GM13977 (cell line): ENCODE measurements at regions not wholly inside any gene's neighbourhood (a gene's known extent, or its start where the extent isn't known, plus 50 kb on each side); places are given as distances from the start of the nearest gene placed in this dataset.

Source experiments
- DNase-seq: peaks from one replicate; pipeline ENCODE4 v3.0.0; 2012; ENCODE audit warnings: low spot score
- in situ Hi-C: fragments of 300-500 bp; cut with MboI; formaldehyde crosslinking; loops from one replicate; pipeline ENCODE4 v1.12.0; 2022; ENCODE audit warnings: low sequenced_read_pairs, low pct_unique_long_range_greater_than_20kb, mixed read lengths, inconsistent platforms; ENCODE audit not compliant: unreplicated experiment
- TF ChIP-seq, protein P1 (sequence below): IDR thresholded peaks from 2 replicates; pipeline ENCODE4 v1.5.1; 2012; ENCODE audit warnings: mild to moderate bottlenecking, control low read depth; ENCODE audit not compliant: insufficient read depth; ENCODE audit errors: extremely low read depth, missing control alignments

DNA sequence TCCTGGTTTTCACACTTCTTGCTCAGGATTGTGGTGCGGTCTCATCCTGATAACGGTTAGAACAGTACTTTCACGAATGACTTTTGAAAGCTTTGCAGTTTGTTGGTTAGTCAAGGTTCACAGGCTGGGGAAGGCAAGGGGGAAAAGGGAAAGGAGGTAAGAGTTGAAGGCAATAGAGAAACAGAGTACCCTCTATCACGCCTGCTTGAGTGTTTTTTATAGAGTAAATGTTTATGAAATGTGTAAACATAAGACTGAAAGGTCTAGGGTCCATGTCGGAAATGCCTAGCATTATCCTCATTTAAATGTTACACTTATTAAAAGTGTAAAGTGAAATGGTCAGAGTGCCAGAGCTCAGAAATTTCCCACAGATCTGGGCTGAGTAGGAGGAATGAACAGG lies 167.4 kb downstream of the URB2 start:
- in situ Hi-C loops, result no loop called here
- DNase-seq, result no peak

DNA sequence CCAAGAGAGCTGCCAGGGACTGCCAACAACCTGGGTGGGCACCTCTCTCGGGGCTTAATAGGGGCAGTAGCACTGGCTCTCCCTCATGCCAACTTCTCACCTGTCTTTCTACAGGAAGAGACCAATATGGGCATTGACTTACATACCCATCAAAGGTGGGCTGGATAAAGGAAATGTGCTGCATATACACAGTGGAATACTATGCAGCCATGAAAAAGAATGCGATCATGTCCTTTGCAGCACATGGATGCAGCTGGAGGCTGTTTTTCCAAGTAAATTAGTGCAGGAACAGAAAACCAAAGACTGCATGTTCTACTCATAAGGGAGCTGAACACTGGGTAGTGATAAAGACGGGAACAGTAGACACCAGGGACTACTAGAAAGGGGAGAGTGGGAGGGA lies 172.5 kb downstream of the URB2 start:
- in situ Hi-C loops, result no loop called here
- no peak for DNase-seq
- TF ChIP-seq, protein P1, sequence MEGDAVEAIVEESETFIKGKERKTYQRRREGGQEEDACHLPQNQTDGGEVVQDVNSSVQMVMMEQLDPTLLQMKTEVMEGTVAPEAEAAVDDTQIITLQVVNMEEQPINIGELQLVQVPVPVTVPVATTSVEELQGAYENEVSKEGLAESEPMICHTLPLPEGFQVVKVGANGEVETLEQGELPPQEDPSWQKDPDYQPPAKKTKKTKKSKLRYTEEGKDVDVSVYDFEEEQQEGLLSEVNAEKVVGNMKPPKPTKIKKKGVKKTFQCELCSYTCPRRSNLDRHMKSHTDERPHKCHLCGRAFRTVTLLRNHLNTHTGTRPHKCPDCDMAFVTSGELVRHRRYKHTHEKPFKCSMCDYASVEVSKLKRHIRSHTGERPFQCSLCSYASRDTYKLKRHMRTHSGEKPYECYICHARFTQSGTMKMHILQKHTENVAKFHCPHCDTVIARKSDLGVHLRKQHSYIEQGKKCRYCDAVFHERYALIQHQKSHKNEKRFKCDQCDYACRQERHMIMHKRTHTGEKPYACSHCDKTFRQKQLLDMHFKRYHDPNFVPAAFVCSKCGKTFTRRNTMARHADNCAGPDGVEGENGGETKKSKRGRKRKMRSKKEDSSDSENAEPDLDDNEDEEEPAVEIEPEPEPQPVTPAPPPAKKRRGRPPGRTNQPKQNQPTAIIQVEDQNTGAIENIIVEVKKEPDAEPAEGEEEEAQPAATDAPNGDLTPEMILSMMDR, result no peak

More for the DNA sequence above, 167.4 kb downstream of the URB2 start:
- TF ChIP-seq, protein P1, result no peak

DNA sequence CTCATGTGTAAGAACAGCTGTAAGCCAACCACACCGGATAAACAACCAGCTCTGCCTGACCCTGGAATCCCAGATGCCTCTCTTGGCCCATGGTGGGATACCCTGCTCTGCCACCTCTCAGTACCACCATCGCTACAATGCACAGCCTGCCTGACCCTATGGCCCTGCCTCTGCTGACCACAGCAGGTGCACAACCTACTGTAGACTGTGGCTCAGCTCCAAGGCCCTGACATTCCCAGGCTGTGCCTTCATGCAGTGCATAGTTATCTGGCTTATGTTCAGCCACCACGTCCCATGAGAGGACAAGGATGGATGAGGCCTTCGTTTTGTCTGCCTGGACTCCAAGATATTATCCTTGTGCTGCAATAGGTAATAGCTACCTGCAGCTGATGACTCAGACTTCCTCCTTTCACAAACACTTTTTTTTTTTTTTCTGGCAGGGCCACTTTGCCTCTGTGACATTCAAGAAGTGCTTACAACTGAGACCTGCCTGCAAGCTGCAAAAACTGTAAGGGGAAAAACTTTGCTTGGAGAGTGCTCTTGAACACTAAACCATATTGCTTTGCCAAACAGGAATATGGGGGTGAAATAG lies 177.7 kb downstream of the URB2 start:
- DNase-seq, result no peak
- in situ Hi-C loops, result no loop called here
- TF ChIP-seq, protein P1, result no peak

DNA sequence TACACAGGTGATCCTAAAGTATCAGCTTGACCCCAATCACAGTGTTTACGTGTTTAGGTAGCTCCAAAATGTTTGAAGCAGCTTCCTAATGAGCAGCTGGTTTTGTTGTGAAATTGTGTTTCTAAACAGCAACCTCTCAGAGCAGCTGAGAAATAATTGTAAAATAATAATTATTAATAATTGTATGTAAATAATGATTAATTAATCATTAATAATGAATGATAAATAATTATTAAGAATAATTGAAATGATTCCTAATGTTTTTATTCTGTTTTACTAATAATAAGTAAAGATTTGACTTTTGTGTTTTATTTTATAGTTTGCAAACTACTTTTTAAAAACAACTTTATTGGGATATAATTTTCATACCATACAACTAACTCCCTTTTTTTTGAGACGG lies 182.2 kb downstream of the URB2 start:
- DNase-seq, result no peak
- in situ Hi-C loops, result no loop called here
- TF ChIP-seq, protein P1, result no peak

DNA sequence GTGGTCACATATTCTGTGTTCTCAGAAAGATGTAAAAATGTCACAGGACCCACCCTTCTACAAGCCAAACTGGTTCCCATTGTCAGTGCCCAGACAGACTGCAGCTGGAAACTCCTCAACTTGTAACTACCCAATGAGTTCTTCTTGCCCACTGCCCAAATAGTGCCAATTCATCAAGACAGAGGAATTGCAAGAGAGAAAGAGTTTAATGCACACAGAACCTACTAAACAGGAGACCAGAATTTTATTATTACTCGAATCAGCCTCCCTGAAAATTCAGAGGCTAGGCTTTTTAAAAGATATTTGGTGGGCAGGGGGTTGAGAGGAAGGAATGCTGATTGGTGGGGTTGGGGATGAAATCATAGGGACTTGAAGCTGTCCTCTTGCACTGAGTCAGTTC lies 184.1 kb downstream of the URB2 start:
- in situ Hi-C loops, result no loop called here
- TF ChIP-seq, protein P1, result no peak
- DNase-seq, result no peak

DNA sequence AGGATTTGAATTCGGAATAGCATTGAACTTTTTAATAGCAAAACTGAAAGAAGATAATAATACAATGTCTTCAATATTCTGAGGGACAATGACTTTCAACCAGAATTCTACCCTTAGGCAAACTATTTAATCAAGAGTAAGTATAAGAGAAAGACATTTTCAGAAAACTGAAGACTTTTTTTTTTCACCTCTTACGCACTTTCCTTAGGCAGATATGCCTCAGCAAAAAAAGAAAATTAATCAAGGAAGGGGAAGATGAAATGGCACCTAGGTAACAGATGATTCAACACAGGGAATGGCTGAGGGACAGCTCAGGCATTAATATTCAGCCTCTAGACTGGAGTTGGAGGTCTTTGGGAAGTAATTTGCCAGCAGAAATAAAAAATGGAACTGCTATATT lies 184.9 kb downstream of the URB2 start:
- in situ Hi-C loops, result no loop called here
- DNase-seq, result no peak
- TF ChIP-seq, protein P1, result no peak

DNA sequence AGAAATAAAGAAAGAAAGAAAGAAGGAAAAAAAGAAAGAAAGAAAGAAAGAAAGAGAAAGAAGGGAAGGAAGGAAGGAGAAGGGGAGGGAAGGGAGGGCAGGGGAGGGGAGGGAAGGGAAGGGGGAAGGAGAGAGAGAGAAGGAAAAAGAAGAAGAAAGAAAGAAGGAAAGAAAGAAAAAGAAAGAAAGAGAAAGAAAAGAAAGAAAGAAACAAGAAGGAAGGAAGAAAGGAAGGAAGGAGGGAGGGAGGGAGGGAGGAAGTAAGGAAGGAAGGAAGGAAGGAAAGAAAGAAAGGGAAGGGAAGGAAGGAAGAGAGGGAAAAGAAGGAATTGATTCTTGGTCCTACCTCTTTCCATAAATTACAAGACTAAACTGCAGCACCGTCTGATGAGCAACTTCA lies 186.1 kb downstream of the URB2 start:
- TF ChIP-seq, protein P1, result no peak
- DNase-seq, result no peak
- in situ Hi-C loops, result no loop called here
